GM12892 (cell line): ENCODE measurements at regions not wholly inside any gene's neighbourhood (a gene's known extent, or its start where the extent isn't known, plus 50 kb on each side); places are given as distances from the start of the nearest gene placed in this dataset.

Experiments used
- POLR2A ChIP-seq: IDR thresholded peaks from 2 replicates; pipeline ENCODE4 v1.6.1; 2011; ENCODE audit warnings: low read depth, low read length, control low read depth
- TAF1 ChIP-seq: IDR thresholded peaks from 2 replicates; pipeline ENCODE4 v1.6.1; 2011; ENCODE audit warnings: low read depth, mild to moderate bottlenecking, control low read depth, low read length, borderline replicate concordance

DNA sequence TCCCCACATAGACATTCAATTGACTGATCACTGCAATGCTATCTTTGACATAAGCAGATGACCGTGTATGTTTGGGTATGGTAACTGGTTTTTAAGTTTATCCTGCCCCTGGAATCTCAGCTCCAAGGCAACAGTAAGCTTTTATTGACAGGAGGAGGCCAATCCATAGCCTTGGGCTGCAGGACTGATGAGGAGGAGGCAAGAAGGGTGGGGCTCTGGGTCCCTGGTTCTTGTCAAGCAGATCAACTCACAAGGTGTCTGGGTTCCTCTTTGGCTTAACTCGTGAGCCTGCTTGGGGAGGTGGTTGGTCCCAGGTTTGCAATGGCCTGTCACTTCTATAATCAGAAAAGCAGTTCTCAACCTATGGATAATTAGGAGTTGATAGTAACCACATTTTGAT, 113.2 kb upstream of the STX18 start:
- TF ChIP-seq POLR2A (no peak), TAF1 (no peak)
